HG02973 (cell line): ENCODE measurements at regions not wholly inside any gene's neighbourhood (a gene's known extent, or its start where the extent isn't known, plus 50 kb on each side); places are given as distances from the start of the nearest gene placed in this dataset.

ENCODE experiments used
- ATAC-seq: cut with Tn5 transposase; IDR thresholded peaks from one replicate; pipeline ENCODE4 v1.9.1; 2021; ENCODE audit warnings: moderate library complexity; ENCODE audit not compliant: unreplicated experiment

DNA sequence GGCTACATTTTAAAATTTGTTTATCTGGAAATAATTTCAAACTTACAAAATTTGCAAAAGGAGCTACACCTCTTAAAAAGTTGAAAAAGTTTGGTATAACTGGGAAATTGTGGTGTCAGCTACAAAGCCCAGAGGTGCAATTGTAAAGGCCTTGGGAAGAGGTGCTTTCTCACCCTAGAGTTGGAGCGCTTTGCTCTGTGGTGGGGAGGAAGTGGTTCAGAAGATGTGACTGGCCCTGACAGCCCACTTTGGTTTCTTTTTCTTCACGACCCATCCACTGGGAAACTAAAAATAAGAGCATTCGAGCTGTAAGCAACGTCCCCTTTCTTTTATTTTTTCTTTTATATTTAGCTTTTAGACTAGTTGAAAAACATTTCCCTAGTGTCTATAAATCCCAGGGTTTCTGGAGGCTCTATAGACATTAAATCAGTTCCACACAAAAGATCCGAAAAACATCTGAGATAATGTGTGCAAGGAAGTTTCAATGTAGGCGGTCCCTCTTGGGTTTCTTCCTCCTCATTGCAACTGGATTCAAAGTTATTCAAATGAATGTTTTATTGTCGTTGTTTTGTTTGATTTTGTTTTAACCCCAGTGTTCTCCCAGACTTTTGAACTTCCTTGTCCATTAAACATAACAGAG lies 397.8 kb downstream of the KIF16B start:
- no peak for ATAC-seq

DNA sequence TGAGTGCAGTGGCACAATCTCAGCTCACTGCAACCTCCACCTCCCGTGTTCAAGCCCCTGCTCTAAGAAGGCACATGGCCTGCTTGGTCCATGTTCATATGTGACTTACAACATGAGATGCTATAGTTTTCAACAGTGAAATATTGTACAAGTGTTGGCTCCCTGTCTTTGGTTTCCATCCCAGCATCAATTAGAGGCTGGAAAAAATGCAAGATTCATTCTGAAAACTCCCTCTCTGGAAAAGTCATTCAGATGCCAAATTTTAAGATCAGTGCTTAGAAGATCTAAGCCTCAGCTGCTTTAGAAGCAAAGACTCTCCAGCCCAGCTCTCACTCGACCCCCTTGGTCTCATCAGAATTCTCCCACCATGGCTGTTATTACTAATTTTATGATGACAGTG lies 398.9 kb downstream of the KIF16B start:
- no peak for ATAC-seq

DNA sequence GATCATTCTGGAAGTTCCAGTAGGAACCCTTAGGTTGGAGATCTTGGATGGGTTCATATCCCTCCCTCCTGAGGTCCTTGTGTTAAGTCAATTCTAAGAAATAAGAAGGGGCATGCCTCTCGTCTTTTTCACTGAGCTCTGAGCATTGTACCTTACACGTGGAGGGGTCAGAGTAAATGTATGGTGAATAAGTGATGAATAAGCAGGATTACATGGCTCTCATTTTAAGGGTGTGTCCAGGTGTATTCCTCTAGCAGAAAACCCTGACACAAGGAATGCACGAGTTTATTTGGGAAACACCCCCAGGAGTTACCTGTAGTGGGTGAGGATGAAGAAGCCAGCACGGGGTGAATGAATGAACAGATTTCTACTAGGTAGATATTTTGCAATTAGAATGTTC lies 400.2 kb downstream of the KIF16B start:
- no peak for ATAC-seq

DNA sequence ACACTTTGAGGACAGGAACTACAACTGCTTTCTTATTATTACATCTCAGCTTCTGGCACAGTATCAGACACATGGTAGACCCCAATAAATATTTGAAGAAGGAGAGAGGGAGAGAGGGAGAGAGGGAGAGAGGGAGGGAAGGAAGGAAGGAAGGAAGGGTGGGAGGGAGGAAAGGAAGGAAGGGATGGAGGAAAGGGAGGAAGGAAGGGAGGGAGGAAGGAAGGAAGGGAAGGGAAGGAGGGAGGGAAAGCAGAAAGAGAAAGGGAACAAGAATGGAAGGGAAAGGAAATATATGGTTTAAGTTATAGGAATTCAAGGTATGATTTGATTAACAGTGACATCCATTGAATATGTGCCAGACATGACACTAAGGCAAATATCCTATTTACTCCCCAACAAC lies 402.1 kb downstream of the KIF16B start:
- ATAC-seq, result no peak

DNA sequence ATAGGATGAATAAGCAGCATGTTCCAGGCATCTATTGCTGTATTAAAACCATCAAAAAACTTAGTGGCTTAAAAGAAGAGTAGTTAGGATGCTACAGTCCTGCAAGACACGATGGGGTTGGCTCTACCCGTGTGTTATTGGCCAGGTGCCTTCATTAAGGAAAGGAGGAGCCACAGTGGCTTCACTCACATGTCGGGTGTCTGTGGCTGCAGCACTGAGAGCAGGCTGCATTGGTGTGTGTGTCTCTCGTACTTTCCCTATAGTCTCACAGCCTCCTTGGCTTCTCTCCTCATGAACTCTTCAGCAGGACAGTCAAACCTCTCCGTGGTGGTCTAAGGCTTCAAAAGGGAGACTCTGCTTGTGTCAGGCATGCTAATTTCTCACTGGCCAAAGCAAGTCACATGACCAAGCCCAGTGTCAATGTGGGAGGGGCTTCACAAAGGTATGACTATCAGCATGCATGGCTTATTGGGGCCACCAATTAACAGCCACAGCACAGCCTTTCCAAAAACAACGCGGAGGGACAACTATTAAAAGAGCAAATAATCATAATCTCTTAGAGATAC lies 402.8 kb downstream of the KIF16B start:
- ATAC-seq, result no peak

DNA sequence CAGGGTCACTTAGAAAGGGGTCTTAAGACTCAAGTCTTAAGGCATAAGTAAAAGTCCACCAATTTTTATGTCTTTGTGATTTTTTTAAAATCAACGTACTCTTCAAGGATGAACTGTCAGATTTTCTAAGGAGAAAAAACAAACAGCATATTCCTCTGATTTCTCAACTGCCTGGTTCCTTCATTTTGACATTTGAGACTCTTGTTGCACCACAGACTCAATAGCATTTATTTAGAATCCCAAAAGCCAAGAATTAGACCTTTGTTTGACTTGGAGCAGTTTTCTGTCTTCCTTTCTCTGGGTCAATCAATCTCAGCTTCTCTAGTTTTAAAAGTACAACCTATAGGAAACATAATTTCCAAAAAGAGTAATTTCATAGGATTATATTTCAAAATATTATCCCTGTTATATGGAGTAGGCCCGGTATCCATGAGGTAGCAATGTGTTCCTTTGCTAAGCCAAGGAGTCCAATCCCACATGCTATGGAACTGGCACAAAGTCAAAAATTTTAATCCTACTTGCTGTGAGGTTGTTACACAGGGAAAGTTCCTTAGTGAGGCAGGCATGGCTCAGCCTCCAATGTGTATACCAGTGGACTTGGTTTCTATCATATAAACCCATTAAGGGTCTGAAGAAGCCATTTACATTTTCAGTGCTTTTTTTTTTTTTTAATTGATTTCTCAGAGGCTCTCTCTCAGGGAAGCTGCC lies 405.7 kb downstream of the KIF16B start:
- ATAC-seq, result no peak

DNA sequence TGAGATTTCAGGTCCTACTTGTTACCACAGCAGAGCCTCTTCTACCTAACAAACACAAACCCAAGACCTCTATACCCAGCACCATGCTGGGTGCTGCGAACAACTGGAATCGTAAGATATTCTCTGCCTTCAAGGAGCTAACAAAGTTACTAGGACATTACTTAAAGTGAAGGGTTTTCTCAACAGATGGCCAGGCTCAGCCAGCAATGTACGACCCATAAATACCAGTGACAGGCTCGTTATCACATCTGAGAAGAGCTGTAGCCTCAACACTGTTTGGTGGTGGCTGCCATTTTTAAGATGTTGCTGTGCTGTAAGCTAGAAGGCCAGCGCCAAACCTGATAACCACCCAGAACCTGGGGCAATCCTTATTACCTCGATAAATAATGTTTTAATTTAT lies 406.5 kb downstream of the KIF16B start:
- no peak for ATAC-seq

DNA sequence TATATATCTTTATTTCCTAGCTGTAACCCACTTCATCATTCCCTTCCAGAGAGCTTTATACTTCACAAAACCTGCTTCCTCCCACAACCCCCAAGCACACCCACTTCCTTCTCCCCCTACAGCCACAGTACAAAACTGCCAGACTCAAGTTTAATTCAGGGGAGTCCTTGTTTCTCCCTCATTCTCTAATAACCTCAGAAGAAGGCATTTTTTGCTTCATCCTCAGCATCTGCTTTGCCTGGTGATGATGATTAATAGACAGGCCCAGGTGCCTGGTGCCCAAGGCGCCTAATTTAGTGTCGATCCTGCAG lies 414.3 kb downstream of the KIF16B start:
- ATAC-seq, result peak; percentile 45

DNA sequence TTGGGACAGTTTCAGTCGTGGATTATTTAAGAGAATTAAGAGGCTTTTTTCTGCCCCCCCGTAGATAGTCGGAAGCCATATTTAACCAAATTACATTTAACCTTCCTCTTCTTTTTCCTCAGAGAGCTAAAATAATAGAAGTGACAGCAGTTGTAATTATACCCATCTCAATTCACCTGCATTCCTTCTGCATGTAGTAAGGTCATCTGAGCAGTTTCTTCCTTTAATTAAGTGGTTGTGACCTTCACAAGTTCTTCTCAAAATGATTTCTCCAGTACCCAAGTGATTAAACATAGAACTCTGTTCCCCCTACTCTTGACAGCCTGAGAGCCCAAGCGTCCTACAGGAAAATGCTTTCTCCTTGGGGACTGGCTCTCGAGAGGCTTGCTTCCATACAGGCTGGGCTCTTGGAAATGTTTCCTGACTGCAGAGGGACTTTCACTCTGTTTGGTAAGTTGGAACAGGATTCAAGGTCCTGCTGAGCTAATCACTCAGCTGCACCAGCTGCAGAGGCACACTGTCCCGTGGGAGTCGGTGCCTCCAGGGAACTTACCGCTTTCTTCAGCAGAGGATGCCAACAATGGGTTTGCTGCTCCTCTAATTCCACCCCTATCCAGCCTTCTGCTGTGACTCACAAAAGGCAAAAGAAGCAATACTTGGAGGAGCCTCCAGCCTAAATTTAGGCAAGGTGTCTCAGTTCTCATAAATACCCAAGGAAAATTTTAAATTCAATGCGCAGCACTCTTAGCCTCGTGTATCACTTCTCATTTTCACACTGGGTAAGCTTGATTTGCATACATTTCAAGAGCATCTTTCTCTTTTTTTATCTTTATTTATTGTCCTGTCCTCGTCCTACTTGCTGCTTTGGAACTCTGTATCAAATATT lies 414.9 kb downstream of the KIF16B start:
- ATAC-seq, result peak; percentile 86

DNA sequence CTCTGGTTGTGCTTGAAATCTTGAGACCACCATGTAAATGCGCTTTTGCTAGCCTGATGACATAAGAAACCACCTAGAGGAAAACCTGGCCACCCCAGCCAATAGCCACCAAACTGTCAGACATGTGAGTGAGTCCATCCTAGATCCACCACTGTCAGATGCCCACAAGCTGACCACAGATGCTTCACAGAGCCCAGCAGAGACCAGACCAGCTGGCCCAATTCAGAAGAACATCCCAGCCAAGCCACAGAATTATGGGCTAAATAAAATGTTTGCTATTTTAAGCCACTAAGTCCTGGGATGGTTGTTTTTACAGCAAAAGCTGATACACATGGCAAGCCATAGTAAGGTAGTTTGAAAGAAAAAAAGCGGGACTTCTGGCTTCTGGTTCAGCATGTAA lies 425.3 kb downstream of the KIF16B start:
- ATAC-seq, result no peak

DNA sequence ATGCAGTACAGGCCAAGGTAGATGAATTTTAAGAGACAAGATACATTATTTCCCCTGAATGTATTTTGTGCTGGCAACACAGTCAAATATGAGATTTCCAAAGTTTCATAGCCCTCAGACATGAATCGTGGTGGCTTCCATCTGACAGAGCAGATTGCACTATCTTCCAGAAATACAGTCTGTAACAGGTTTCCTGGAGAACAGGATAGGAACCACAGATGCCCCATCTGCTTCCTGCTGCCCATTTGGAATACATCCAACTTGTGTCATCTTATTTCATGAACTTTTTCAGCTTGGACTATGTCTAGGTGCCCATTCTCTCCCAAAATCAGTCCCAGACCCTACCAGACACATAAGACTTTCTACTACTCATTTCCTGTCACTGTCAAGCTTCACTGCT lies 426.0 kb downstream of the KIF16B start:
- no peak for ATAC-seq

DNA sequence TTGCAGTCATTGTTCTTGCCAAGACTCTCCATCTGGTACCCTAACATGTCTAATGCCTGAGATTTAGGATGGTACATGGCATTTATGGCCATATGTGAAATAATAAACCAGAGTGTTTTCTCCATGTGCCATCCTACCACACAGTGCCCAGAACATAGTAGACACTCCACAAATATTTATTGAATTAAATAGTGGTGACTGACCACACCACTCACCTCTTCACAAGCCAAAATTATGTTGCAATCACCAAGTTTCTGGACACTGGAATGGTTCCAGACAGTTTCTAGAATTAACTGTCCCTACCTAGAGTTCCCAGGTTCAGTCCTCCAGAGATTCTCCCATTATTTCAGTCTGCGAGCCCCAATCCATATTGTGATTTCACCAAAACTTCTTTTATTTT lies 427.3 kb downstream of the KIF16B start:
- ATAC-seq, result no peak

DNA sequence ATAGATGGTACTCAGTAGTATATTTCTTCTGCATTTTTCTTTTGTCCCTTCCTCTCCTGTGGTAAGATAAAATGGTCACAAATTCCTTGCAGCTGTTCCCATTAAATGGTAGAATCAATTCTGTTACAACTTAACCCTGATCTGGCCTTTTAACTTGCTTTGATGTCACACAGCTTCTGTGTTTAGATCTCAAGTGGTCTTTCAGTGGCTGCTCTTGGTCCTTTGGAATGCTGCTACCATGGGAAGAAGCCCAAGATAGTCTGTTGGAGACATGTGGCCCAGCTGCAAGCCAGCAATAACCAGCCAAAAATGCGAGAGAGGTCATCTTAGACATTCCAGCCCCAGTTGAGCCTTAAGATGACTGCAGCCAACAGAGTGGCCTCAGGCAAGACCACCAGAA lies 429.7 kb downstream of the KIF16B start:
- no peak for ATAC-seq

DNA sequence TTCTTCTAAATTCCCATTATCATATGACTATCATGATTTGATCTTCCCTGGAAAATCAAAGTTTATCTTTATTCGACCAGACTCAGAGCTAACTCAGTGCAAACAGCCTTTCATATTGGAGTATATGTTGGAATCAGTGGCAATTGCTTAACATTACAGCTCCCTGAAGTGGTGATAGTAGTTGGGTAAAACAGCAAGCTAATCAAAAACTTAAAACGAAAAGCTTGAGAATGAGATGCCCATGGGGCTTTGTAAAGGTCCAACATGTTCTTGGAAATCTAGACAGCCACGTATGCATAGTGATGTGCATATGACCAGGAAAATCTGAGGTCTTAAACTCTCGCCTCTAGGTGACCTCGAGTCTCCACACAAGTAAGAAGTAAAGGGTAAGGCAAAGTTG lies 437.6 kb downstream of the KIF16B start:
- ATAC-seq, result no peak

DNA sequence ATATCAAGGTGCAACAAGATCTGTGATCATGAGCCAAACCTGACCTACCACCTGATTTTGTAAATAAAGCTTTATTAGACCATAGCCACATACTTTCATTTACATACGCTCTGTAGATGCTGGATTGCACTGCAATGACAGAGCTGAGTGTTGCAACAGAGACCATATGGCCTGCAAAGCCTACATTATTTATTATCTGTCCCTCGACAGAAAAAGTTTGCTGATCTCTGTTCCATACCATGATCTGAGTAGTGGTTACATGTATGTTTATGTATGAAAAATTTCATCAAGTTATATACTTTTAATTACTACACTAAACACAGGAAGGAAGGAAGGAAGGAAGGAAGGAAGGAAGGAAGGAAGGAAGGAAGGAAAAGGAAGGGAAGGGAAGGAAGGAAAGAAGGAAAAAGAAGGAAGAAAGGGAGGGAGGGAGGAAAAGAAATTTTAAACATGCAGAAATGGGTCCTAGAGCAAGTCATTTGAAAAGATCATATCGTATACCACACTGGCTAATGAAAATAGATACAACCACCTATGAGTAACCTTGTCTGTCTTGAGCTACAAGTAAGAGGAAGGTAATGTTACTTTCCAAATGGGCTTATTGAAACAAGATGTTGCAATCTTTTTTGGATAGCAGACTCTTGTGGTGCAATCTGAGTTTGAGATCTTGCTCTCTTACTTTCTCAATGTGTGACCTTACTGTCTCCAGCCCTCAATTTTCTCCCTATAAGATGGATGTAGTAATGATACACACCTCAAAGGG lies 441.0 kb downstream of the KIF16B start:
- no peak for ATAC-seq

DNA sequence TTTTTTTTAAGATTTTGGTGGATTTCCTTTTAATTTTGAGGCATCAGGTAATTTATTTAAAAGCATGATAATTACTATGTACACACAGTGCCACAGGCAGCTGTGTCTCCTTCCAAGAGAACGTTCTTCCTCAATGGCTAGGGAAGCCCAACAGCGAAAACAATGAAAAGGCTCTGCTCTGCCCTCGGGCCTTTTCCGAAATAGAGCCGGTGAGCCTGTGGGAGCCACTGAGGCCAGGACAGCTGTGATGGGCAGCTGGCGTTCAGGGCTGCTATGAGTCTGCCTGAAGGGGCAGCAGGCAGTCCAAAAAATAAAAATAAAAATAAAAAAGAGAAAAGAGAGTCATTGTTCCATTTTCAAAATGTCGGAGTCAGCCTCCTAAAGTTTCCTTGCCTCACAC lies 443.8 kb downstream of the KIF16B start:
- ATAC-seq, result no peak

DNA sequence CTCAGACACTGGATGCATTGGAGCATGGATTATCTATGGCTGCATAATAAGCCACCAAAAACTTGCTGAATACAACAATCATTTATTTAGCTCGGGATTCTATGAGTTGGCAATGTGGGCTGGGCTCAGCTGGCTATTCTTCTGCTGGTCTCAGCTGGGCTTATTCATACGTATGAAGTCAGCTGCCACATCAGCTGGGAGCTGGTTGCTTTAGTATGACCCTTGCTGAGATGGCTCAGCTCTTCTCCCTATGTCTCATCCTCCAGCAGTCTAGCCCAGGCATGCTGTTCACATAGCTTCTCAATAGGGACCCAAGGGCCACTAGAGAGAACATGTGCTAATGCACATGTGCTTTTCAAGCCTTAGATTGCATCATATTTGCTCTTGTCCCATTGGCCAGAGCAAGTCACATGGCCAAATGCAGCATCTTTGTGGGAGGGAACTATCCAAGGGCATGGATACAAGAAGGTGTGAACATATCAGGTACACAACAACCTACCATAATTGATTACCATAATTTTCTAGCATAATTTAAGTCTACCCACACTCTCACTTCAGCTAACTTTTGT lies 444.6 kb downstream of the KIF16B start:
- ATAC-seq, result no peak

DNA sequence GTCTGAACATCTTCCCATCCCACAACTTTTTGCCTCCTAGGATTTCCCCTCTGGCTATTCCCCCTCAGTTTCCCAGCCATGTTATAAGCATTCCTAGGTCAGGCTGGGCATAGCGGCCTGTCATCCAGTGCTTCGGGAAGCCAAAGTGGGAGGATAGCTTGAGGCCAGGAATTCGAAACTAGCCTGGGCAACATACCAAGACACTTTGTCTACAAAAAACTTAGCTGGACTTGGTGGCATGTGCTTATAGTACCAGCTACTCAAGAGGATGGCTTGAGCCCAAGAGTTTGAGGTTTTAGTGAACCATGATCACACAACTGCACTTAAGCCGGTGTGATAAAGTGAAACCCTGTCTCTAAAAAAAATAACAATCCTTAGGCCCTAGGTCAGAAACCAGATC lies 447.4 kb downstream of the KIF16B start:
- ATAC-seq, result no peak

DNA sequence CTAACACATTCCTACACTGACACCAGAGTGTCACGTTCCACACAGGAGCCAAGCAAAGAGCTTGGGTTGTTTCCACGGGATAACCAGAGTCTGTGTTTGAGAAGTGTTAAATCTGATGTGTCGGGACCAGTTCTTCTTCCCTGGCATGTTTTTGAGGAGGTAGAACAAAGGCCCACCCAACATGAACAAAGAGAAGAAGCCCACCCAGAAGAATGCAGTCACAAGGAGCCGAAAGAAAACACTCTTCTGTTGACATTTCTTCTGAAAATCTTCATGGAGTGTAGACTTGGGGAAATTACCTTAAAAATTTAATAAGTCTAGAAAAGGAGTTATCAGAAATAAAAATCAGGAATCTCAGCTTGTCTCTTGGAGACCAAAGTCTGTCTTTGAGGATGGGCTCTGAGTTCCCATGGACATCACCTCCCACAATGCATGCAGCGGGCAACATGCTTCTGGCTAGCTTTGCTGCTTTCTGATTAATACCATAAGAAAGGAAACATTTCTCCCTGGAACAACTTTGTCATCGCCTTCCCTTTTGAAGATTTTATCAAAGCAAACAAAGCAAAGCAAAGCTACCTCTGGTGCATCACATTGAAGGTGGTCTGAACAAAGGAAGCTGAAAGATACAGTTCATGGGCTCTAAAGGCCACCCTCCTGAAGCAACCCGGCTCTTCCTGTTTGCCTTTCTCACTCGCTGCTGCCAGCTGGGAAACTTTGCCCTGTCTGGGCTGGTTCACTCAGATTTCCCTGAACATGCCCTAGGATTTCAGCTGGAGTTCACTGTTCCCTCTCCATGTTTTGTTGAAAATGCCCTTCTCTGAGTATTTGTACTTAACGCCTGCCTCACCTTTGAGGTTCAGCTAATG lies 448.1 kb downstream of the KIF16B start:
- no peak for ATAC-seq

DNA sequence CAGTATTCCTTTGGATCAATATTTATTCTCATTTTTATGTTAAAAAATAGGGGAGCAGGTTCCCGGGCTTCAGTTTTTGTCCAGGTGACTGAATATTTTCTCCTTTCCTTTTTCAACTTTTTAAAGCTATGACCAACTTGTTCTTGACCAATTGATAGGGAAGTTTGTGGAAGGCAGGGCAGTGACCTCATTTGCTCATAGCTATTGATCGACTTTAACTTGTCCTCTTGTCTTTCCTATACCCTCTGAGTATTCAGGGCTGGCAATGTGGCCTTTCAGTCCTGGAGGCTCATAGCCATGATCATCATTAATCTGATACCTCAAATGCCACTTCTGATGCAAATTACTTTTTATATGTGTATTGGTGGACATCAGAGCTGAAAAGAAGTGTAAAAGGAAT lies 448.8 kb downstream of the KIF16B start:
- ATAC-seq, result no peak
